Left forelimb (tissue), 1 donor: ENCODE measurements at regions not wholly inside any gene's neighbourhood (a gene's known extent, or its start where the extent isn't known, plus 50 kb on each side); places are given as distances from the start of the nearest gene placed in this dataset.
A peak's percentile ranks its signal among the peaks of the same experiment; 100 is the strongest.

Experiments
- DNase-seq: peaks from one replicate; pipeline ENCODE4 v3.0.0-alpha.2; 2018; ENCODE audit warnings: low spot score

DNA sequence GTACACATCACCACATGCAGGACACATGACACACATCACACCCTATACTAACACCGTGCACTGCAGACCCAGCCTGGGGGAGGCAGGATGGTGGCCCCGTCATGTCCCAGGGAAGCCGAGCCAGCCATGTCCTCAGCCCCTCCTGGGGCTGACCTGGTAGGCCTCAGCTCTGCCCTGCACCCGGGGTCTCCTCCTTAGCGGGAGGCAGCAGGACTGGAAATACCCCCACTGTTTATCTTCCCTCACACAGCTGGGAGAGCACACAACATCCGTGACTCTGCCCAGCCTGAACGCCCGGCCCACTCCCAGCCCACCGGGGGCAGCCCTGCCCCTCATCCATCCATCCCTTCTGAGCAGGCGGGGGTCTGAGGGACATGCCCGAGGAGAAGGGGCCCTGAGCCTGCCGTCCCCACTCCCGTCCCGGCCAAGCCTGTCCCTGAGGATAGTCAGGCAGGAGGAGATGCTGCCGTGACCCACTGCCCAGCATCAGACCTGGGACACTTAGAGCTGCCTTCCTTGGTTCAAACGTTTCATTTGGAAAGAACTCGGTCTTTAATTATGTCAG, 945.0 kb downstream of the BRD1 start:
- peak; percentile 65 for DNase-seq

DNA sequence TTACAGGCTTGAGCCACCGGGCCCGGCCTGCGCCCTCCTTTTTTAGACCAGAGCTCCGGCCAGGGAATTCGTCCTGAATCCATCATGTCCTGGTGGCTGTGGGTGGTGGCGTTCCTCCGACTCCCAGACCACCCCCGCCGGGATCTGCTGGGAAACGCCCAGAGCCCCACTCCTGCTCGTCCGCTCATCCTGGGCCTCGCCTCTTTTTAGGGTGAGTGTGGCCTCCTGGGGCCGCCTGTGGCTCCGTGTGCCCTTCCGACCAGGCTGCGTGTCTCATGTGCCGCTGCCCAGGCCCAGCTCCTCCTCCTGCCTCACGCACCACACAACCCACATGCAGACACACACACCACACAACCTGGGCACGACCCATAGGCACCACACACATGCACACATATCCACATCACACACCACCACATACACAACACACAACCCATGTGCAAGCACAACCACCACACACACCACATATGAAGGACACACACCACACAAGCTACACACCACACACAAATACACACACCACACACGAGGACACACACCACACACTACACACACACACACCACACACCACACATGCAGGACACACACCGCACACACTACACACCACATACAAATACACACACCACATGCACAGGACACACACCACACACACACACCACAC, 946.2 kb downstream of the BRD1 start:
- peak; percentile 33 for DNase-seq

DNA sequence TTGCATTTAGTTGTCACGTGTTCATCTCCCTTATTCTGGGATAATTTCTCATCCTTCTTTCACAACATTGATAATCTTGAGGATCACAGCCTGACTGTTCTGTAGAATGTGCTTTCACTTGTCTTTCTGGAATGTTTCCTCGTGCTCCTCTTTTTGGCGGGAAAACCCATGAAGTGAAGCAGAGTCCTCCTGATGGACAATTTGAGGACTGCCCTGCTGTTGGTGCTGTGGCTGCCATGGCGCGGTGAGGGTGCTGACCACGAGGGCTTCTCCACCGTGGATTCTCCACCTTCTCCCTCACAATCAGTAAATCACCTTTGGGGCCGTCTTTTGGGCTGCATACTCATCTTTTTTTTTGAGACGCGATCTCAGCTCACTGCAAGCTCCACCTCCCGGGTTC, 946.9 kb downstream of the BRD1 start:
- DNase-seq, result no peak

DNA sequence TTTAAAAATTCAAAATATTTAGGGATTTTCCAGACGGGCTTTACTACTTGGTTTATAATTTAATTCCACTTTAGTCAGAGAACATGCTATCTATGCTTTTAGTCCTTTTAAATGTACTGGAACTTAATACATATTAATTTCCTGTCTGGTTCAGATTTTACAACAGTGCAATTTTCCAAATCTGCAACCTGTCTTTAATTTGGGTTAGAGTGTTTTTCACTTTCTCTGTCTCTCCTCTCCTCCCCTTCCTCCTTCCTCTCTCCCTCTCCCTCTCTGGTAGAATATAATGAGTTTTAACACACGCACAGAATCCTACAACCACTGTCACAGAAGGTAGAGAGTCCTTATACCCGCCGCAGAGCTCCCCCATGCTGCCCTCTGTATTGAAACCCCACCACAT, 950.7 kb downstream of the BRD1 start:
- DNase-seq, result no peak

DNA sequence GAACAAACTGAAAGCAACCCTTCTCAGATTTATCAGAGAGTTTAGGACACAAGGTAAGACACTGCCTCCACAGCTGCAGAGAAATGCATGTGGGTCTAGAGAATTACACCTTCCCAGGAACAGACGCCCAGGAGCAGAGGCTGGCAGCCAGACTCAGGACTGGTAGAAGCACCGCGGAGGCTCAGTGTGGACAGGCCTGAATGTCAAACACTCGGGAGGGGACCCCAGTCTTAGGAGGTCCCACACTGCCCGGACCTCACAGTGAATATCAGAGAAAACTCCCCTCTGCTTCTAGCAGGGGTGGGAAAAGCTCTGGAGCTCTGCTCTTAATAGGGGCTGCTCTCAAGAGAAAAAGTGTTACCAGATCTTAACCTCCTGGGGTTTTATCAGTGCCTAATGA, 952.7 kb downstream of the BRD1 start:
- DNase-seq, result no peak

DNA sequence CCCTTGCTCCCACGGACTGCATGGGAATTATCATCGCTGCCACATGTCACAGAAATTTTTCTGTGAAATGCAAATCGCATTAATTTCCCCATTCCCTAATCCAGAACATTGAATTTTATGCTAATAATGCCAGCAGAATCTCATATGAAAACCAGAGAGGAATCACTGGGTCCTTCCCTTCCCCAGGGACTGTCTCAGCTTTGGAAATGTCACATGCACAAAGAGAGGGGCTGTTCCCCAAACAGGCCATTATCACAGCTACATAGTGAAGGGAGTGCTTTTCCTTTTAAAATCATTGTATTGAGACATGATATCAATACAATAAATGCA, 954.5 kb downstream of the BRD1 start:
- no peak for DNase-seq

DNA sequence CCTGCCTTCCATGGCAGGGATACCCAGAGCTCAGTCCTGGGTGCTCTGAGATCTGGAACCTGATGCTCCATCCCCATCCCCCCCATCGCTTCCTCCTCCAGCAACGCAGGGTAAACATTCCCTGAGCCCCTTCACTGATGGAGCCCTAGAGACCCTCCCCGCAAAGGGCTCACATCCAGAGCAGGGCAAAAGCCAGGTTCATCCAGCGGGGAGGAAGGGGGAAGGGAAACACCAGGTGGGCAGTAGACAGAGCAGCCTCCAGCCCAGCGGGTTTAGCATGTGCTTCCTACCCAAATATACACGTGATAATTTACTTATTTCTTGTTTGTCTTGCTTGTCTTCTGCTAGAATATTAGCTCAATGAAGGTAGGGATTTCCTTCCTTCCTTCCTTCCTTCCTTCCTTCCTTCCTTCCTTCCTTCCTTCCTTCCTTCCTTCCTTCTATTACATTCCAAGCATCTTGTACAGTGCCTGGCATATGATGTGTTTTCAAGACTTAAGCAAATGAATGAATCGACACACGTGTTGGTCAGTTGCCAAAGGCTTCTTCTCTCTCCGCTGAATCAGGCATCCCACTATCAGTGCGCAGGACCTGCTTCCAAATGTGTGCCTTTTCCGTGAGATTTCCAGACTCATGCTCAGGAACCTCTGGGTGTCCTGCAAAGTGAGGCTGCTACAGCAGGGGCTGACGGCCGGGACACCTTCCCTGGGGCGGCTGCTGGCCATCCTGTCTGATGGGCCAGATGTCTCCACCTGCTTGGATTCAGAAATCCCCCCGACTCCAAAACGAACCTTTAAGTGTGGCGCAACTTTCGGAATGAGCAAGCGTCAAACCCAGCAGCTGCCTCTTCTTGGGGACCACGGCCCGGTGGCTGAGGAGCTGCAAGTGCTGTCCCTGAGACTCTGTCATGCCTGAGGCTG, 955.1 kb downstream of the BRD1 start:
- DNase-seq, result peak; percentile 45

DNA sequence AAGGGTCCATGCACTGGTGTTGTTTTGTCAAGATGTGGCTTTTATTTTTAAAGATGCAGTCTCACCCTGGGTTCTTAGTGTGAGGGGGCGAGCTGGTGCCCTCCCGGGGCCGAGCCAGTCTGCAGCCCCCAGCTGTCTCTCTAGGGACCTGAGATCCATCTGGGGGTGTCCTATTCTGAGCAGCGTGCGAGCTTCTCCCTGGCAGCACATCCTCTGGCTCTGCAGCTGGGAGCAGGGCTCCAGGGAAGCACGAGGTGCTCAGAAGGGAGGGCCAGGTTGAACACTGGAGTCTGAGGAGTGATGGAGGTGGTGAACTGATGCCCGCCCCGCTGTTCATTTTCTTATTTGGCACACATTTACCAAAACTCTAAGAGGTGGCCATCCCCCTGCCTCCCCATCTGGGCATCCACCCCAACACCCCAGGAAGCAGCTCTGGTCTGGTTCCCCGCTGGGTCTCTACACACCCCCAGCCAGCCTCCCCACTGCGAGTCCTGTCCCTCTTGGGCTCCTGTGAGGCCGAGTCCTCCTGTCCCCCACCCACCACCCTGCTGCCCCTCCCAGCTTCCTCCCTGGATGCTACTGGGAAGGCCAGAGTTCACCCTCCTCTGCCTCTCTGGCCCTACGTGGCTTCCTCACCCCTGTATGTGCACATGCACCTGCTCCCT, 956.4 kb downstream of the BRD1 start:
- DNase-seq, result peak; percentile 42

DNA sequence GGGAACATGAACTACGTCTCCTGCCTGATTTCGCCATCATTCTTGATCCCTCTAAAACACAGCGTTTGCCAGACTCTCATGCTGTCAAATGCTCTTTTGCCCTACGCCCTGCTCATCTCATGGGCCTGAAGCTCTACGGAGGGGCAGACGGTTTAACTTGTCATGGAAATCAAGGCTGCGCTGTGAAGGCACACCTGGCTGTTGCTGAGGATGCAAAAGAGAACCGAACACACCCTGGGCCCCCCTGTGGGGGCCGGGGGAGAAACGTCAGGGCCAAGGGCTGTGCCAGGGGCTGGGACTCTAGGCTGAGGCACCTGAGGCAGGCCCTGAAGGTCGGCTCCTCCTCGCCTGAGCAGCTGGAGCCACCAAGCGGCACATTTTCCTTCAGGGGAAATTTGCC, 957.2 kb downstream of the BRD1 start:
- peak; percentile 51 for DNase-seq

DNA sequence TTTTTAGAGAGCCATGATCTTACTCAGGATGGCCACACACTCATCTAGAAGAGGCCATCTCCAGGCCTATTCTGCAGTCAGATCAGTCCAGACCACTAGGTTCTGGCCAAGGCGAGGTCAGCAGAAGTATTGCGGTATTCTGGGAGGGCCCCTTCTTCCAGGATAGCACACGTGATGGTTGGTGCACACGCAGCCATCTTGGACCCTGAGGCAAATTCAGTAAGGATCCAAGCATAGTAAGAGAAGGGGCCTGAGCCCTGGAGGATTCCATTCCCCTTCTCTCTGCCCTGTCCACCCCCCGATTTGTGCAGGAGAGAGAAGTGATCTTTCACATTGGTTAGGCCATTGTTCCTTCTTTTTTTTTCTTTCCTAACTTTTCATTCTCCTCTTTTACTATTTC, 957.9 kb downstream of the BRD1 start:
- no peak for DNase-seq

DNA sequence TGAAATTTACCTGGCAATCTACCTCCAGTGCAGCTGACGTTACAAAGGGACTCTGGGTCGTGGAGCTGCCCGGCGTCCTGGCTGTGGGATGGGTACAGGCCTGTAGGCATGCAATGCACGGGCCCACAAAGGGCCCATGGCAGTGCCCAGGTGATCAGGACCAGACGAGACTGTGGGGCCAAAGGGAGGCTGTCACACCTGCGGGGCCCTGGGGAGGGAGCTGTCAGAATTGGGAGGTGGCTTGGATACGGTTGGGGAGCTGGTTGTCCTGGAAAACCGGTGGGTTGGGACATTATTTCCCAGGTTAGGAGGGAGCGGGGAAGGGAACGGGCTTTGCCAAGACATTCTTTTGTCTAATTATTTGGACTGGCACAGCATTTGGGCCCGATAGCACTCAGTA, 958.5 kb downstream of the BRD1 start:
- peak; percentile 40 for DNase-seq

DNA sequence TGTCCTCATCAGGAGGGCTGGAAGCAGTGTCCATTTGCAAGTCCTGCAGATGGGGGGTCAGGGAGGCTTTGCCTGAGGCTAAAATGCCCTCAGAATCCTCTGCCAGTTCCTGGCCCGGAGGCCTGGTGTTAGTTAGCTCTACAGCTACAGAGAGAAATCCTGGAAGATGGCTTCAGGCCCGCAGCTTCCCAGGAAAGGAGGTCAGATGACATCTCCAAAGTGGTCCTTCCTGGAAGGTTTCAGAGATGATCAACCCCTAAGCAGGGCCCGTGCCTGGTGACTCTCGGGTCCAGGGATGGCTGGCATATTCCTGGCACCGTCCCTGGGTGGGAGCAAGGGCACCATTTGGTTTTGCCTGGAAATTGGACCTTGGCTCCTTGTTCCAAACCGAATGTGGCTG, 959.1 kb downstream of the BRD1 start:
- DNase-seq, result peak; percentile 41

DNA sequence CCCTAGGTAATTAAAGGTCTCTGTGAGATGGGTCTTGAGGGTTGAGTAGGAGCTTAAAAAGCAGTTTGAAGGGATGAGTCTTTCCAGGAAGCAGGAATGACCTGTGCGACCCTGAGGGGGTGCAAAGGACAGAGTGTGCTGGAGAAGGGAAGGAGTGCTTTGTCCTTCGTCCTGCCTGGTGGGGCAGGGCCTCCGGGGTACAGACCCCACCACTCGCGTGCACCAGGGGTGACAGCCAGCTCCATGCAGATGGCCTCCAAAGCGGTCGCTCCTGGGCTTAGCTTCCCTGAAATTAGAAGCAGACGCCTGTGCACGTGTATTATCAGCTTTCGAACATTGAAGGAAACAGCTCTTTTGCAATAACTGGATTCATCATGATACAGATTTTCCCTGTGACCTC, 959.8 kb downstream of the BRD1 start:
- no peak for DNase-seq

DNA sequence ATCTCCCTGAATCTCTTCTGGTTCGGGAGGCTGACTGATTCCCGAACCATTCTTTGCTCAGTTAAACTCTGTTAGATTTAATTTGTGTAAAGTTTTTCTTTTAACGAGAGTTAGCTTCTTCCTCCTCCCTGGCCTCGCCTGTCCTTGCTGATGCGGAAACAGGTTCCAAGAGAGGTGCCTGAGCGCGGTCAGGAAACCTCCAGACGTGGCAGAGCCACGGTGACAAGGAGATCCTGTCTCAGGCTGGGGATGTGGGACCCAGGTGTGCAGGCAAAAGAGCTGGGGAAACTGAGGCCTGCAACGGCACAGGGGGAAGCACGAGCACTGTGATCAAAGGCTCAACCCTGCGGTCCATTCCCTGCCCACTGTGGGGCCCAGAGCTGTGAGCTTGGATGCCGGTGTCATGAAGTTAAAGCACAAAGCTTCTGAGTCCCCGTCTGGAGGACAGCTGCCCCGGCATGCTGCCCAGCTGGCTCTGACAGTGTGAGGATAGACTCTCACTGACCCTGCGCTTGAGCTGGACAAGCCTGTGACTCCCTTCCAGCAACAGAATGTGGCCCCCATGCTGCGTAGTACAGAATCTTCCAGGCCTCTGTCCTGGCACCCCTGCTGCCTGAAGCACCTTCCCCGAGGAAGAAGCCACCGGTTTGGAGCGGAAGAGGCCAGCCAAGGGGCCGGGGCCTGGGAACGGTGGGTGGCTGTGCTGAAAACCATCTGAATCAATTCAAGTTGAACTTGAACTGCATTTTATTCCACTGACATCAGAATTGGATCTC, 960.6 kb downstream of the BRD1 start:
- peak; percentile 63 for DNase-seq

DNA sequence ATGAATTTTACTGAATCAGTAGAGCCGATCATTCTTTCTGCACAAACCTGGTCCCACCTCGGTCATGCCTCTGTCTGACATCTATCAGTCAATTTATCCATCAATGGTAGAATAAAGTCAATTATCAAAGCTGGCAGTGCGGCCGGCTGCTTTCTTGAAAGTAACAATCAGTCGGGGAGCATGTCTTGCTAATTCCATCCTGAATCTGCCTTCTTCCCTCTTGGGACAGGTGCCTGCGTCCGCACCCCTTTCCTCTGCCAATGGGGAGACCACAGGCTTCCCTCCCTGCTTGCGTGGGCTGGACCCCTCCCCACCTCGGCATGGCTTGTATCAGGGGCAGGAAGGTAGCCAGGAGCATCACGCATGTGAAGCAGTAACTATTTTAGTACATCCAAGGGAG, 962.9 kb downstream of the BRD1 start:
- DNase-seq, result peak; percentile 36

DNA sequence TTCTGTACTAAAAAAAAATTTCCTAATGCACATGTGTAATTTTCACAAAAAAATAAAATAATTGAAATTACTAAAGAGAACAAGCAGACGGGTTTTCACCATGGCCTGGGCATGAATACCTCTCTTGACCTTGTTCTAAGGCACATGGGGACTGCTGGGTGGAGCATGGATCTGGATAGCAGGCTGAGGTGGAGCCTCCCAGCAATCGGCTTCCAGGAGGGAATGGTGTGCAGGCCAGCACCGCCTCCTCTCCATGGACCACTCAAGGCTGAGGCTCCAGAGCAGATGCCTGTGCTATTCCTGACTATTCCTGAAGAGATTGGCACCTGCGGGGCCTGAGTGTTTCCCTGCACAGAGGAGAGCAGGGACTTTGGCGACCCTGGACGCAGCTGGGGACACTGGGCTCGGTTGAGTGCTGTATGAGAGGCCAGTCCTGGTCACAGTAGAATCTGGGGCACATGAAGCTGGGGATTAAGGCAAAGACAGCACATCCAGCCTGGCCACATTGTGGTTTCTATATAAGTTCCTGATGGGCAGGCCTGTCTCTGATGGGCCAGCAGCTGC, 963.6 kb downstream of the BRD1 start:
- peak; percentile 54 for DNase-seq

DNA sequence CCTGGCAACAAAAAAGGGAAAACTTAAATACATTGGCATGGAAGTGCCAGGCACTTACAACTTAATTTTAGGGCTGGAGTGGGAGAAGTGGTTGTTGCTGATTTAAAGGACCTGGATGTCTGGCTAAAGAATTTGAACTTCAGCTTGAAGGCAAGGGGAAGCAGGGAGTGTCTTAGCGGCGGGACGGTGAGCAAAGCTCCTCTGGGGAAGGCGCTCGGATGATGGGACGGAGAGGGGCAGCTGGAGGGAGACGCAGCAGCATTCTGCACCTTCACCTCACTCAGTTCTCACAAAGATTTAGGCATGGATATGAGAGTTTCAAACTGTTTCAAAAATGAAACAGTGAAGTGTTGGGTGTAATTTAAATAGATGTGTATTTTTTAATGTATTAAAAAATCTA, 967.1 kb downstream of the BRD1 start:
- DNase-seq, result no peak

DNA sequence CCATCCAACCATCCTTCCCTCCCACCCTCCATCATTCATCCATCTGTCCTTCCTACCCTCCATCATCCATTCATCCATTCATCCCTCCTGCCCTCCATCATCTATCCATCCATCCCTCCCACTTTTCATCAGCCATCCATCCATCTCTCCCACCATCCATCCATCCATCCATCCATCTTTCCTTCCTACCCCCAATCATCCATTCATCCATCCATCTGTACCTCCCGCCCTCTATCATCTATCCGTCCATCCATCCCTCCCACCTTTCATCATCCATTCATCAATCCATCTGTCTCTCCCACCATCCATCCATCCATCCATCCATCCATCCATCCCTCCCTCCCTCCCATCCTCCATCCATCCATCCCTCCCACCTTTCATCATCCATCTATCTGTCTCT, 968.8 kb downstream of the BRD1 start:
- no peak for DNase-seq

DNA sequence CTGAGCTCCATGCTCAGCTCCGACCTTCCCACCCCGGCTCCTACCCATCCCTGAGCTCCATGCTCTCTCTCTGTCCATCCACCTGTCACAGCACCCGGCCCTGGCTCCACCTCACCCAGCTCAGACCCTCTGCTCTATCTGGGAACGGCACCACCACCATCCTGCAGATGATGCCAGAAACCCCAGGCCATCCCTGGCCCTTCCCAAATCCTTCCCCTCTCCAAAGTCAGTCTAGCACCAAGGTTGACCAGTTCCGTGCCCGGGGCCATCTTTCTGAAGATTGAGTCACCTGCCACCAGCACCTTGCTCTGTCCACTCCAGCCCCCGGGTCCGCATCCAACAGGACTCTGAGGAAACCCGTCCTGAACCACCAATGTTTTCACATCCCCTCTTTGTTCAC, 969.6 kb downstream of the BRD1 start:
- peak; percentile 53 for DNase-seq

DNA sequence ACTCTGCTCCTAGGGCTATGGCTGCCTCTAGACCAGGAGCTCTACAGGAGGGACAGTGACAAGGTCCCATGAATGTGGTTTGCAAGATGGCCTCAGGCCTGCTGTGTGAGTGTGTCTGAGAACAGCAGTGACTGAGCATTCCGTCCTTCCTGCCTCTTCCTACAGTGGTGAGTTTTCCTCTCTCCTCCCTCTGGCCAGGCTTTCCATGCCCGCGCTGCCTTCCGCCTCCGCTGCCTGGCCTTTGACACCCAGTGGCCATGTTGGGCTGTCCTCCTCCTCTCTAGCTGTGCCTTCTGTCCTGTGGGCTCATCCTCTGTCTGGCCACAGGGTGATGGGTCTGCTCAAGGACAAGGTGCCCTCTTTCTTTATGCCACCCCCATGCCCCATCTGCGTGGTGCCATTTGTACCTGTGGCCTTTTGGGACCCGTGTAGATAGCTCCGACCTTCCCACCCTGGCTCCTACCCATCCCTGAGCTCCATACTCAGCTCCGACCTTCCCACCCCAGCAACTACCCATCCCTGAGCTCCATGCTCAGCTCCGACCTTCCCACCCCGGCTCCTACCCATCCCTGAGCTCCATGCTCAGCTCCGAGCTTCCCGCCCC, 970.4 kb downstream of the BRD1 start:
- DNase-seq, result no peak

DNA sequence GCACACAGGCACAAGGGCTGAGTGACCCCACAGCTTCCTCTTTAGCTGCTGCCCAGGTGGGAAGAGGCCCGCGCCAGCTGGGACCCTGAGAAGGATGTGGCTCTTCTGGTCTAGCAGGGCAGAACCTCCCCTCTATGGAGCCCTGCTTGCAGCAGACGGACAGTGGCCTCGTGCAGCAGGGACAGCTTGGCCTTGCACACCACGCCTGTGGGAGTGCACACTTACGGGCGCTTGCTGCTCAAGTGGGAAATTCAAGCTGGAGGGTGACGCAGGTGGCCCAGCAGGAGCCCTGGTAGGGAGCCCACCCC, 971.4 kb downstream of the BRD1 start:
- no peak for DNase-seq
